GM12878 (cell line): ENCODE measurements at regions not wholly inside any gene's neighbourhood (a gene's known extent, or its start where the extent isn't known, plus 50 kb on each side); places are given as distances from the start of the nearest gene placed in this dataset.

ENCODE experiments used
- ATAC-seq: fragments of 200-7000 bp; cut with Tn5 transposase; 3 replicates; pipeline ENCODE4 v1.9.1; 2020; ENCODE audit warnings: mild to moderate bottlenecking, moderate library complexity
- BruUV-seq: library from RNA; stranded (reverse); fragments of 400-500 nt; replicated peaks from 2 replicates; lab custom pipeline; 2021; lab: Mats Ljungman, UMichigan
- CTCF ChIA-PET: fragments of 300-600 bp; sonication (Branson Sonifier 250); formaldehyde crosslinking; extraction: SDS; loops from one replicate; lab custom pipeline; 2021; ENCODE audit warnings: inconsistent platforms; lab: Yijun Ruan, JAX
- POLR2A ChIA-PET: fragments of 350-600 bp; formaldehyde crosslinking; extraction: SDS; loops from one replicate; lab custom pipeline; 2021; ENCODE audit warnings: inconsistent platforms; lab: Charles Lee
- RAD21 ChIA-PET: fragments of 300-600 bp; sonication (Branson Sonifier 250); formaldehyde crosslinking; loops from one replicate; lab custom pipeline; 2023; ENCODE audit warnings: antibody characterized with exemption; ENCODE audit not compliant: unreplicated experiment; lab: Charles Lee
- SMC1A ChIA-PET: fragments of 300-600 bp; sonication (Branson Sonifier 250); formaldehyde crosslinking; loops from one replicate; lab custom pipeline; 2023; ENCODE audit not compliant: unreplicated experiment, uncharacterized antibody; lab: Charles Lee
- DNase-seq: peaks from one replicate; pipeline ENCODE4 v3.0.0-alpha.2; 2011; ENCODE audit warnings: low read depth, low spot score
- FAIRE-seq: peaks from 3 replicates; lab custom pipeline; 2011; peaks lifted over from hg19 to GRCh38; lab: Jason Lieb, UNC
- H2AFZ ChIP-seq: 2 replicates; pipeline ENCODE4 v1.6.0; 2011; ENCODE audit warnings: low read depth, low read length, control low read depth; ENCODE audit not compliant: control insufficient read depth
- H3K27ac ChIP-seq: 2 replicates; pipeline ENCODE4 v1.5.1; 2011; ENCODE audit warnings: control low read depth; ENCODE audit not compliant: control insufficient read depth, insufficient read depth
- H3K27me3 ChIP-seq, 2 experiments: replicated peaks in 1 of 2; 2 replicates each; pipeline versions ENCODE4 v1.6.0 to v1.6.1; 2011; ENCODE audit warnings: low read length in 1 of 2; ENCODE audit not compliant: control insufficient read depth in 2 of 2, insufficient read depth in 2 of 2
- H3K36me3 ChIP-seq, 2 experiments: 2 replicates each; pipeline ENCODE4 v1.5.1; 2011; ENCODE audit warnings: low read length in 1 of 2; ENCODE audit not compliant: control insufficient read depth in 2 of 2, insufficient read depth in 2 of 2
- H3K4me1 ChIP-seq: 2 replicates; pipeline ENCODE4 v1.6.1; 2011; ENCODE audit warnings: mild to moderate bottlenecking, low read length, moderate library complexity, mixed read lengths; ENCODE audit not compliant: control insufficient read depth, insufficient read depth
- H3K4me2 ChIP-seq: 2 replicates; pipeline ENCODE4 v1.6.0; 2011; ENCODE audit warnings: control low read depth; ENCODE audit not compliant: control insufficient read depth, insufficient read depth
- H3K4me3 ChIP-seq: fragments of 200-600 bp; sonication (generic); 2 replicates; pipeline ENCODE4 v1.5.1; 2016
- H3K79me2 ChIP-seq: 2 replicates; pipeline ENCODE4 v1.6.0; 2011; ENCODE audit warnings: low read length; ENCODE audit not compliant: control insufficient read depth, insufficient read depth
- H3K9ac ChIP-seq: 2 replicates; pipeline ENCODE4 v1.8.0; 2011; ENCODE audit warnings: low read length, control low read depth, mixed read lengths; ENCODE audit not compliant: control insufficient read depth, insufficient read depth
- H3K9me3 ChIP-seq: replicated peaks from 3 replicates; pipeline ENCODE4 v1.5.1; 2011; ENCODE audit warnings: mild to moderate bottlenecking, low read length; ENCODE audit not compliant: control insufficient read depth, insufficient read depth
- H4K20me1 ChIP-seq: 2 replicates; pipeline ENCODE4 v1.6.0; 2011; ENCODE audit not compliant: control insufficient read depth, insufficient read depth
- BCL11A ChIP-seq: IDR thresholded peaks from 2 replicates; pipeline ENCODE4 v1.6.1; 2011; ENCODE audit warnings: low read depth, low read length
- E2F8 ChIP-seq: fragments of 450-650 bp; IDR thresholded peaks from 2 replicates; pipeline ENCODE4 v1.6.1; 2018; ENCODE audit warnings: mild to moderate bottlenecking, low read depth, moderate library complexity; ENCODE audit not compliant: partially characterized antibody
- EZH2 ChIP-seq: IDR thresholded peaks from 2 replicates; pipeline ENCODE4 v1.6.1; 2012; ENCODE audit warnings: low read depth, mild to moderate bottlenecking, control low read depth, inconsistent platforms, low read length, borderline replicate concordance; ENCODE audit not compliant: control insufficient read depth
- MEF2B ChIP-seq: fragments of 450-650 bp; IDR thresholded peaks from 2 replicates; pipeline ENCODE4 v1.6.1; 2018; ENCODE audit warnings: mild to moderate bottlenecking, moderate library complexity; ENCODE audit not compliant: partially characterized antibody, poor library complexity, severe bottlenecking
- PKNOX1 ChIP-seq: fragments of 450-650 bp; IDR thresholded peaks from 2 replicates; pipeline ENCODE4 v1.6.1; 2016; ENCODE audit warnings: mild to moderate bottlenecking
- PML ChIP-seq: IDR thresholded peaks from 2 replicates; pipeline ENCODE4 v1.6.1; 2012; ENCODE audit warnings: low read length, inconsistent platforms
- SUZ12 ChIP-seq: fragments of 200-600 bp; sonication (generic); IDR thresholded peaks from one replicate; pipeline ENCODE4 v1.6.1; 2018; ENCODE audit warnings: antibody characterized with exemption, mild to moderate bottlenecking; ENCODE audit not compliant: unreplicated experiment
- TAF1 ChIP-seq: IDR thresholded peaks from 2 replicates; pipeline ENCODE4 v1.6.1; 2011; ENCODE audit warnings: mild to moderate bottlenecking, low read depth, low read length, borderline replicate concordance
- WGBS: methylation state at CpG from one replicate; pipeline ENCODE4 v1.1.6; 2016; ENCODE audit warnings: low lambda C conversion rate; ENCODE audit not compliant: insufficient replicate concordance, insufficient coverage; ENCODE audit errors: missing lambda C conversion rate; 5-methylcytosine and 5-hydroxymethylcytosine counted together
- in situ Hi-C: fragments of 300-500 bp; cut with MboI; formaldehyde crosslinking; loops from 9 replicates; pipeline ENCODE4 v1.14.3; 2018; ENCODE audit warnings: mixed read lengths
- intact Hi-C: fragments of 100-400 bp; cut with micrococcal nuclease; formaldehyde crosslinking; loops from one replicate; pipeline ENCODE4 v1.14.2; 2022; ENCODE audit not compliant: unreplicated experiment

- DNase-seq (no peak), FAIRE-seq (no peak), ATAC-seq (no peak)
- H3K27me3 ChIP-seq, result no peaks in the 10 kb centered on the region
- 42% methylated on average over 4 of the region's 4 CpGs for WGBS
- no peak overlapping the region for H3K4me2 ChIP-seq
- RAD21 ChIA-PET, result no interaction called here
- no peak for TF ChIP-seq TAF1
- no peak for TF ChIP-seq PML
- no peak for TF ChIP-seq E2F8
- TF ChIP-seq BCL11A, result no peak
- no peak for TF ChIP-seq SUZ12
- TF ChIP-seq EZH2, result no peak
- no peak for TF ChIP-seq PKNOX1
- TF ChIP-seq MEF2B, result no peak
- no peaks in the 10 kb centered on the region for H4K20me1 ChIP-seq
- H3K9ac ChIP-seq, result no peak overlapping the region
- no peaks in the 10 kb centered on the region for H3K79me2 ChIP-seq
- no peak overlapping the region for H3K27ac ChIP-seq
- POLR2A ChIA-PET, result no interaction called here
- no peaks in the 10 kb centered on the region for H3K9me3 ChIP-seq
- in situ Hi-C loops, result no loop called here
- H3K36me3 ChIP-seq, result no peaks in the 10 kb centered on the region
- SMC1A ChIA-PET, result no interaction called here
- no TSS peak for BruUV-seq
- intact Hi-C loops, result no loop called here
- H3K4me1 ChIP-seq, result no peaks in the 10 kb centered on the region
- no peak overlapping the region for H2AFZ ChIP-seq
- CTCF ChIA-PET, result no interaction called here
- no peak overlapping the region for H3K4me3 ChIP-seq
Measured at GRCh38 chr4:164070625-164071024, 576.1 kb downstream of the TMA16 start.
